ENCODE measurements at regions not wholly inside any gene's neighbourhood (a gene's known extent, or its start where the extent isn't known, plus 50 kb on each side); places are given as distances from the start of the nearest gene placed in this dataset.

- no peak for TF ChIP-seq EZH2 (IDR thresholded peaks at IDR 0.05; ENCODE audit: borderline replicate concordance)
- no peak for TF ChIP-seq EZH2phosphoT487 (IDR thresholded peaks at IDR 0.05; ENCODE audit: low read depth, severe bottlenecking, unreplicated experiment)
- no peak for TF ChIP-seq CTCF (IDR thresholded peaks at IDR 0.05; ENCODE audit: poor library complexity)
- WGBS (ENCODE audit: low lambda C conversion rate, missing lambda C conversion rate): 59% methylated on average over 25 of the region's 25 CpGs
- peaks cover 77% of the 10 kb centered on the region for H3K27me3 ChIP-seq
These were observed 55.8 kb upstream of the GALNT9 start for GRCh38 chr12:132384916-132385774.

GRCh38 chr12:132380641-132381040, 51.3 kb upstream of the GALNT9 start:
- 79% methylated on average over 3 of the region's 3 CpGs for WGBS (ENCODE audit: low lambda C conversion rate, missing lambda C conversion rate)
- Histone ChIP-seq H3K27me3 (peaks cover 79% of the 10 kb centered on the region), H3K4me3 (no peak overlapping the region), H3K9me3 (ENCODE audit: low read depth) (no peaks in the 10 kb centered on the region), H4K20me1 (ENCODE audit: insufficient read depth, poor library complexity, severe bottlenecking) (no peaks in the 10 kb centered on the region), H3K27ac (no peak overlapping the region), H3K36me3 (replicated peaks; ENCODE audit: insufficient read depth, low read depth) (no peaks in the 10 kb centered on the region), H3K9me2 (replicated peaks; ENCODE audit: insufficient read depth) (no peaks in the 10 kb centered on the region), H3K4me2 (no peak overlapping the region), H2AFZ (no peak overlapping the region), H3K79me2 (no peaks in the 10 kb centered on the region), H3K4me1 (ENCODE audit: insufficient read depth) (no peaks in the 10 kb centered on the region)
- no peak for TF ChIP-seq EZH2 (IDR thresholded peaks at IDR 0.05; ENCODE audit: borderline replicate concordance)
- no peak for TF ChIP-seq EZH2phosphoT487 (IDR thresholded peaks at IDR 0.05; ENCODE audit: low read depth, severe bottlenecking, unreplicated experiment)
- TF ChIP-seq CTCF (IDR thresholded peaks at IDR 0.05; ENCODE audit: poor library complexity): no peak
- DNase-seq (ENCODE audit: low spot score): no peak

More at GRCh38 chr12:132384916-132385774, 55.8 kb upstream of the GALNT9 start:
- Histone ChIP-seq H3K9me3 (ENCODE audit: low read depth) (no peaks in the 10 kb centered on the region), H3K36me3 (replicated peaks; ENCODE audit: insufficient read depth, low read depth) (no peaks in the 10 kb centered on the region), H3K4me2 (no peak overlapping the region), H2AFZ (no peak overlapping the region), H3K79me2 (no peaks in the 10 kb centered on the region), H3K4me1 (ENCODE audit: insufficient read depth) (no peaks in the 10 kb centered on the region), H4K20me1 (ENCODE audit: insufficient read depth, poor library complexity, severe bottlenecking) (no peaks in the 10 kb centered on the region), H3K4me3 (no peak overlapping the region), H3K9me2 (replicated peaks; ENCODE audit: insufficient read depth) (no peaks in the 10 kb centered on the region), H3K27ac (no peak overlapping the region)
- DNase-seq (ENCODE audit: low spot score): no peak

GRCh38 chr12:132379996-132380395, 50.6 kb upstream of the GALNT9 start:
- DNase-seq (ENCODE audit: low spot score): no peak
- no peaks in the 10 kb centered on the region for H3K36me3 ChIP-seq (replicated peaks; ENCODE audit: insufficient read depth, low read depth)
- H3K9me2 ChIP-seq (replicated peaks; ENCODE audit: insufficient read depth): no peaks in the 10 kb centered on the region
- TF ChIP-seq CTCF (IDR thresholded peaks at IDR 0.05; ENCODE audit: poor library complexity) (no peak), EZH2 (IDR thresholded peaks at IDR 0.05; ENCODE audit: borderline replicate concordance) (no peak), EZH2phosphoT487 (IDR thresholded peaks at IDR 0.05; ENCODE audit: low read depth, severe bottlenecking, unreplicated experiment) (no peak)
- H3K27me3 ChIP-seq: peaks cover 79% of the 10 kb centered on the region
- H3K4me3 ChIP-seq: no peak overlapping the region
- H4K20me1 ChIP-seq (ENCODE audit: insufficient read depth, poor library complexity, severe bottlenecking): no peaks in the 10 kb centered on the region
- no peaks in the 10 kb centered on the region for H3K79me2 ChIP-seq
- no peaks in the 10 kb centered on the region for H3K9me3 ChIP-seq (ENCODE audit: low read depth)
- no peak overlapping the region for H3K4me2 ChIP-seq
- no peak overlapping the region for H2AFZ ChIP-seq
- WGBS (ENCODE audit: low lambda C conversion rate, missing lambda C conversion rate): 83% methylated on average over 25 of the region's 25 CpGs
- H3K4me1 ChIP-seq (ENCODE audit: insufficient read depth): no peaks in the 10 kb centered on the region
- H3K27ac ChIP-seq: no peak overlapping the region

Measured in hepatocyte (in vitro differentiated cells).